ENCODE measurements at regions not wholly inside any gene's neighbourhood (a gene's known extent, or its start where the extent isn't known, plus 50 kb on each side); places are given as distances from the start of the nearest gene placed in this dataset.

GRCh38 chr3:191813245-191813644, 352.3 kb downstream of the PYDC2 start:
- no peaks in the 10 kb centered on the region for H3K4me1 ChIP-seq (replicated peaks in 1 of 2)
- H3K9me3 ChIP-seq (replicated peaks in 1 of 3), result no peaks in the 10 kb centered on the region
- H3K27me3 ChIP-seq, result no peaks in the 10 kb centered on the region
- H3K27ac ChIP-seq, result no peak overlapping the region
- TF ChIP-seq CTCF (IDR thresholded peaks at IDR 0.05), result no peak
- no peak for TF ChIP-seq POLR2A (IDR thresholded peaks at IDR 0.05)
- no peak overlapping the region for H3K4me3 ChIP-seq
- no peaks in the 10 kb centered on the region for H3K36me3 ChIP-seq (replicated peaks in 1 of 2)
- no peak for DNase-seq
- intact Hi-C loops (cut with DNase I), result no loop called here

GRCh38 chr3:191848818-191849217, 387.9 kb downstream of the PYDC2 start:
- intact Hi-C loops (cut with DNase I), result no loop called here
- no peak for DNase-seq
- Histone ChIP-seq H3K9me3 (replicated peaks in 1 of 3) (no peaks in the 10 kb centered on the region), H3K27me3 (no peaks in the 10 kb centered on the region), H3K4me1 (replicated peaks in 1 of 2) (no peaks in the 10 kb centered on the region), H3K27ac (no peak overlapping the region), H3K4me3 (no peak overlapping the region), H3K36me3 (replicated peaks in 1 of 2) (no peaks in the 10 kb centered on the region)
- TF ChIP-seq CTCF (IDR thresholded peaks at IDR 0.05) (no peak), POLR2A (IDR thresholded peaks at IDR 0.05) (no peak)

- Histone ChIP-seq H3K27me3 (no peaks in the 10 kb centered on the region), H3K36me3 (replicated peaks in 1 of 2) (no peaks in the 10 kb centered on the region), H3K4me1 (replicated peaks in 1 of 2) (no peaks in the 10 kb centered on the region), H3K27ac (no peak overlapping the region), H3K9me3 (replicated peaks in 1 of 3) (no peaks in the 10 kb centered on the region), H3K4me3 (no peak overlapping the region)
- no peak for DNase-seq
- WGBS, 4 donors, result 94 to 98% (median 94%) methylated on average over 3 of the region's 3 CpGs
- intact Hi-C loops (cut with DNase I), result no loop called here
- TF ChIP-seq POLR2A (IDR thresholded peaks at IDR 0.05) (no peak), CTCF (IDR thresholded peaks at IDR 0.05) (no peak)
These were observed 398.6 kb downstream of the PYDC2 start for GRCh38 chr3:191859531-191859930.

GRCh38 chr3:191869738-191870415, 408.9 kb downstream of the PYDC2 start:
- no peak overlapping the region for H3K27ac ChIP-seq
- intact Hi-C loops (cut with DNase I), result no loop called here
- H3K4me3 ChIP-seq, result no peak overlapping the region
- H3K36me3 ChIP-seq (replicated peaks in 1 of 2), result no peaks in the 10 kb centered on the region
- no peaks in the 10 kb centered on the region for H3K9me3 ChIP-seq (replicated peaks in 1 of 3)
- 70 to 82% (median 75%) methylated on average over 5 of the region's 5 CpGs for WGBS, 4 donors
- H3K27me3 ChIP-seq, result no peaks in the 10 kb centered on the region
- TF ChIP-seq POLR2A (IDR thresholded peaks at IDR 0.05), result no peak
- TF ChIP-seq CTCF (IDR thresholded peaks at IDR 0.05), result no peak
- no peak for DNase-seq
- H3K4me1 ChIP-seq (replicated peaks in 1 of 2), result no peaks in the 10 kb centered on the region

Data from adrenal gland (tissue), 9 donors.